Astrocyte of the cerebellum (primary cell): ENCODE measurements at regions not wholly inside any gene's neighbourhood (a gene's known extent, or its start where the extent isn't known, plus 50 kb on each side); places are given as distances from the start of the nearest gene placed in this dataset.
"Not testable (repeated sequence)": the region's sequence is repeated elsewhere in the genome, so short reads cannot be mapped to it uniquely, and the experiment has no call there.

Source experiments
- DNase-seq: peaks from one replicate; pipeline ENCODE4 v3.0.0-alpha.2; 2011; ENCODE audit warnings: low read depth
- H3K4me3 ChIP-seq: 2 replicates; pipeline ENCODE4 v1.5.1; 2011; ENCODE audit warnings: mild to moderate bottlenecking, low read depth, low read length, moderate library complexity
- in situ Hi-C: cut with HindIII; loops from 2 replicates; pipeline ENCODE4 v1.10.0; 2017; ENCODE audit warnings: low sequenced_read_pairs
- TF ChIP-seq, protein P1 (sequence below): IDR thresholded peaks from 2 replicates; pipeline ENCODE4 v1.5.1; 2012; ENCODE audit warnings: low read length, low read depth, moderate library complexity, mild to moderate bottlenecking; ENCODE audit errors: missing control alignments

DNA sequence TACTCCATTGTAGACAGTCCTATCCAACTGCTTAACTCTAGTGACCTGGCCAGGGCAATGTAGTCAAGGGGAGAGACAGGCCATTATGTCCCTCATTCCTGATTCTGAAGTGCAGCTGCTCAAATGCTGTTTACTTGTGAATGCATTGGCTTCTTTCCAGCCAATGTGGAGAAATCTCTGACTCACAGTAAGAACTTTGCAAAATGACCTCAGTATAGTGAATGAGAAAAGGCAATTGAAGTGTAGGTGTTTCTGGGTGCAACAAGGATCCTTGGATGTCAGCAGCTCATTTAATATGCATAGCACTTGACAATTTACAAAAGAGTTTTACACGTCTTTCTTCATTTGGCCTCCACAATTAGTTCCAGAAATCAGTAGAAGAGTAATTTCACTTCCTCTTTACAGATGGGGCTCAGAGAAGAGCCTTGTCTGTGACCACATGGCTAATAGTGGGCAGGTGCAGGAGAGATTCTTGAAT is 367.2 kb downstream of the OSTF1 start:
- DNase-seq, result peak; percentile 28
- TF ChIP-seq, protein P1, sequence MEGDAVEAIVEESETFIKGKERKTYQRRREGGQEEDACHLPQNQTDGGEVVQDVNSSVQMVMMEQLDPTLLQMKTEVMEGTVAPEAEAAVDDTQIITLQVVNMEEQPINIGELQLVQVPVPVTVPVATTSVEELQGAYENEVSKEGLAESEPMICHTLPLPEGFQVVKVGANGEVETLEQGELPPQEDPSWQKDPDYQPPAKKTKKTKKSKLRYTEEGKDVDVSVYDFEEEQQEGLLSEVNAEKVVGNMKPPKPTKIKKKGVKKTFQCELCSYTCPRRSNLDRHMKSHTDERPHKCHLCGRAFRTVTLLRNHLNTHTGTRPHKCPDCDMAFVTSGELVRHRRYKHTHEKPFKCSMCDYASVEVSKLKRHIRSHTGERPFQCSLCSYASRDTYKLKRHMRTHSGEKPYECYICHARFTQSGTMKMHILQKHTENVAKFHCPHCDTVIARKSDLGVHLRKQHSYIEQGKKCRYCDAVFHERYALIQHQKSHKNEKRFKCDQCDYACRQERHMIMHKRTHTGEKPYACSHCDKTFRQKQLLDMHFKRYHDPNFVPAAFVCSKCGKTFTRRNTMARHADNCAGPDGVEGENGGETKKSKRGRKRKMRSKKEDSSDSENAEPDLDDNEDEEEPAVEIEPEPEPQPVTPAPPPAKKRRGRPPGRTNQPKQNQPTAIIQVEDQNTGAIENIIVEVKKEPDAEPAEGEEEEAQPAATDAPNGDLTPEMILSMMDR, result no peak
- in situ Hi-C loops, result no loop called here
- no peak overlapping the region for H3K4me3 ChIP-seq

DNA sequence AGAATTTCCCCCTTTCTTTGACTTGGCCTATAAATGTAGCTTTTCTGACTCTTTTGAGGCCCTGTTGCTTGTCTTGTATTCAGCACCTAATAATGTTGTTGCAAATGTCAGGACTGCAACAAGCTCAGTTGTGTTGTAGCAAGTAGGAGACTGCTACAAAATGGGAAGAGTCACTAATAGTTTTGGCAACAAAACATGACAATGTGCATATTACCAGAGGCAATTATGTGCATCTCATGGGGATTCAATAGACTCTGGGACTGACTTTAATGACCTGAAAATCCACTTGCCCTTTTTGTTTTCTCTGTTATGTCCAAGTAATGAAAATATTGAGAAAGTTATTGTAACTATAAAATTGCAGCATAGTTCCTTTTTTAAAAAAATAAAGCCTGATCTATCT is 368.4 kb downstream of the OSTF1 start:
- TF ChIP-seq, protein P1, result no peak
- H3K4me3 ChIP-seq, result no peak overlapping the region
- in situ Hi-C loops, result no loop called here
- no peak for DNase-seq

DNA sequence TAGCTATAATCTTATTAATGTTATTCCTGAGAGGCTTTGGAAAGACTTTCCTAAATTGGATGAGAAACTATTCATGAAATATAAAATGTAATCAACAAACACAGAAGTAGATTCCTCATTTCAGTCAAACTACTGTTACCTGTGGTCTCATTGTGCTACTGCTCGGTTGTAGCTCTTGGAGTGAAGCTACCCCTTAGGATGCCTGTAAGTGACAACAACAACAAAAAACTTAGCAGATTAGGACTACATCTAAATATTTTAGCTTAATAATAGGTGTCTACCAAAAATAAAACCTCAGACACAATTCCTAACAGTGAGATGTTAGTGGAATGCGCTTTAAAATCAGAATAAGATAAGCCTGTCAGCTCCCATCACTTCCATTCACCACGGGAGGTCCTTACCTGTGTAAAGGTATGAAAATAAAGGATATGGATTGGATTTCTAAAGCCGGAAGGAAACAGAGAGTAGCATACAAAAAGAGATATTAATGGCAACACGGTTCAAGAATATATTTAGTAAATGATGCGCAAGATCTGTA is 369.2 kb downstream of the OSTF1 start:
- in situ Hi-C loops, result no loop called here
- no peak for DNase-seq
- no peak overlapping the region for H3K4me3 ChIP-seq
- TF ChIP-seq, protein P1, result no peak

DNA sequence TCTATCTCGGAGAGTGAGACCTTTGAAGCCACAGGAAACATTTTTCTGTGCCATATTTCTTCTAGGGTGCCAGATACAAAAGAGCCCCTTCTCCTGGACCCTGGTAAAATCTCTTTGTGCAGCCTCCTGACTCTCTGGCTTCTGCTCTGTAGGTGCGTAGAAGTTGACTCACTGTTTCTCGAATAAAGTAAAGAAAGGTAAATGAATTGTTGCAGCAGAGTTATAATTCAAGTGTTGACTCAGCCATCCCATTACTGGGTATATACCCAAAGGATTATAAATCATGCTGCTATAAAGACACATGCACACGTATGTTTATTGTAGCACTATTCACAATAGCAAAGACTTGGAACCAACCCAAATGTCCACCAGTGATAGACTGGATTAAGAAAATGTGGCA is 371.0 kb downstream of the OSTF1 start:
- in situ Hi-C loops, DNase-seq, H3K4me3 ChIP-seq: not testable (repeated sequence)

DNA sequence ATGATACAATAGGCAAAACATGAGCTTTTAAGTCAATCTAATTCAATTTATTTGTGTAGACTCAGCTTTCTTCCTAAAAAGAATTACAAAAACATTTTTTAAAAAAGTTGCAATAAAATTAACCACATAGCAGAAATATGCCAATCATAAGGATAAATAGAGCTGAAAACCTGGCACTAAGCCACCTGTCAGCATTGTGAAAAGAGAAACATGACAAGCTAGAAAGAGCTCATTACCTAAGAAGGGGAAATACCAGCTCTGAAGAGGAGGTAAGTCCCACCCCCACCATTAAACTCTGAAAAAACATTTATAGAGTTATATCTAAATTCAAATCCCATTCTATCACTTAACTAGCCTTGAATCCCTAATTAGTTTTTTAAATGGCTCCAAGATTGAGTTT is 372.9 kb downstream of the OSTF1 start:
- H3K4me3 ChIP-seq, result no peak overlapping the region
- in situ Hi-C loops, result loop anchor here (5.0 kb wide), 1 partner anchor 79 kb away; no protein-coding TSS in a partner anchor
- no peak for DNase-seq
- TF ChIP-seq, protein P1, result no peak

DNA sequence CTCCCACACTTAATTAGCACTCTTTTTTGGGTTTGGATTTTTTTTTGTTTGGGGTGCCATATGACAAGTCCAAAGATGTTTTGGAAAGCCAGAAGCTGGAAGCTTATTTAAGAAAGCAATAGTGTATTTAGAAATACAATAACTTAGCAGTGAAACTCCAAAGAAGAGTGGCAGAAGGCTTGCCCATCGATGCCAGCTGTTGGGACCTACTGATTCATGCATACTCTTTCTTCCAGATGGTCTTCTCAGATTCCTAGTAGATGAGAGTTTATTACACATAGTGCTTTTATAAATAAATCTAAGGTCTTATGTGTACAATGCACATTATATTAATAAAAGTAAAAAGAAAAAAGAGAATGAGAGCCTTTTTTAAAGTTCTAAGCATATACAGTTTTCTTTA is 374.6 kb downstream of the OSTF1 start:
- in situ Hi-C loops, result loop anchor here (5.0 kb wide), 1 partner anchor 81 kb away; no protein-coding TSS in a partner anchor
- no peak overlapping the region for H3K4me3 ChIP-seq
- no peak for DNase-seq
- TF ChIP-seq, protein P1, result no peak

DNA sequence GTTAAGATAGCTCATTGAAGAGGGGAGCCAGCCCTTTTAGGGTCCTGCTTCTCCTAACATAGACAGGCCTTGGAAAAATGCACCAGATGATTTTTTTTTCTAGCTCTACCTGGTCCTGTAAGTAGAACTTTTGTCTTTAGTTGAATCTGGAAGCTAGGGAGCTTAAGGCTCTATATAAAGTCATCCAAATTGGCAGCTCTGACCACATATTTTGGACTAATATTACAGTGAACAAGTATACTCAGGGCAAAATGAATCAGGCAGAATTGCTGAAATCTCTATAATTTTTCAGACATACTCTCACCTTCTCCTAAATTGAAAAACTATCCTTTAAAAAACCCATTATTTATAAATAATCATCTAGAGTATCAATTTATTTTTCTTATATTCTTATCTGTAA is 375.6 kb downstream of the OSTF1 start:
- in situ Hi-C loops, result loop anchor here (5.0 kb wide), 1 partner anchor 82 kb away; no protein-coding TSS in a partner anchor
- TF ChIP-seq, protein P1, result no peak
- DNase-seq, result no peak
- H3K4me3 ChIP-seq, result no peak overlapping the region
